Neural progenitor cell (in vitro differentiated cells): ENCODE measurements at regions not wholly inside any gene's neighbourhood (a gene's known extent, or its start where the extent isn't known, plus 50 kb on each side); places are given as distances from the start of the nearest gene placed in this dataset.
A peak's percentile ranks its signal among the peaks of the same experiment; 100 is the strongest.

Experiments used
- DNase-seq: peaks from one replicate; pipeline ENCODE4 v3.0.0-alpha.2; 2016; ENCODE audit warnings: low spot score
- H2AFZ ChIP-seq: fragments of 200-600 bp; sonication (generic); replicated peaks from 2 replicates; pipeline ENCODE4 v1.6.1; 2016; ENCODE audit warnings: antibody characterized with exemption
- H3F3A ChIP-seq: fragments of 200-600 bp; sonication (generic); 2 replicates; pipeline ENCODE4 v1.6.1; 2016; ENCODE audit warnings: antibody characterized with exemption, low read depth
- H3K27ac ChIP-seq: fragments of 200-600 bp; sonication (generic); 2 replicates; pipeline ENCODE4 v1.5.1; 2016; ENCODE audit warnings: mild to moderate bottlenecking
- H3K27me3 ChIP-seq: fragments of 200-600 bp; sonication (generic); 2 replicates; pipeline ENCODE4 v1.6.1; 2016; ENCODE audit warnings: mild to moderate bottlenecking, moderate library complexity
- H3K36me3 ChIP-seq: fragments of 200-600 bp; sonication (generic); 2 replicates; pipeline ENCODE4 v1.5.1; 2016
- H3K4me1 ChIP-seq: fragments of 200-600 bp; sonication (generic); 2 replicates; pipeline ENCODE4 v1.6.1; 2016; ENCODE audit warnings: mixed run types
- H3K4me2 ChIP-seq: fragments of 200-600 bp; sonication (generic); 2 replicates; pipeline ENCODE4 v1.6.1; 2016
- H3K4me3 ChIP-seq: fragments of 200-600 bp; sonication (generic); 2 replicates; pipeline ENCODE4 v1.5.1; 2016
- H3K79me2 ChIP-seq: fragments of 200-600 bp; sonication (generic); 2 replicates; pipeline ENCODE4 v1.6.1; 2016; ENCODE audit warnings: low read depth
- H3K9ac ChIP-seq: fragments of 200-600 bp; sonication (generic); 2 replicates; pipeline ENCODE4 v1.6.1; 2016
- H3K9me3 ChIP-seq: fragments of 200-600 bp; sonication (generic); 2 replicates; pipeline ENCODE4 v1.5.1; 2016; ENCODE audit warnings: low read depth
- H4K20me1 ChIP-seq: fragments of 200-600 bp; sonication (generic); 2 replicates; pipeline ENCODE4 v1.6.1; 2016; ENCODE audit warnings: low read depth
- H3K27ac Mint-ChIP-seq: 3 replicates; pipeline ENCODE4 v1.8.0; 2021; ENCODE audit warnings: mixed read lengths
- H3K27me3 Mint-ChIP-seq: 2 replicates; pipeline ENCODE4 v1.8.0; 2022; ENCODE audit warnings: low read depth, mild to moderate bottlenecking, inconsistent platforms, moderate library complexity, mixed read lengths; ENCODE audit not compliant: insufficient read depth
- H3K36me3 Mint-ChIP-seq: 3 replicates; pipeline ENCODE4 v1.8.0; 2021; ENCODE audit warnings: mixed read lengths
- H3K4me1 Mint-ChIP-seq: 3 replicates; pipeline ENCODE4 v1.8.0; 2021; ENCODE audit warnings: mixed read lengths
- H3K4me3 Mint-ChIP-seq: 3 replicates; pipeline ENCODE4 v1.8.0; 2021; ENCODE audit warnings: mild to moderate bottlenecking, moderate library complexity, mixed read lengths
- H3K9me3 Mint-ChIP-seq: 3 replicates; pipeline ENCODE4 v1.8.0; 2020; ENCODE audit warnings: mixed read lengths
- CTCF ChIP-seq: fragments of 200-600 bp; sonication (generic); IDR thresholded peaks from 2 replicates; pipeline ENCODE4 v1.5.1; 2017; ENCODE audit warnings: antibody characterized with exemption, mild to moderate bottlenecking
- EZH2 ChIP-seq: fragments of 200-600 bp; sonication (generic); IDR thresholded peaks from 2 replicates; pipeline ENCODE4 v1.6.1; 2017; ENCODE audit warnings: antibody characterized with exemption, mild to moderate bottlenecking, moderate library complexity
- EZH2phosphoT487 ChIP-seq: fragments of 200-600 bp; sonication (generic); IDR thresholded peaks from 2 replicates; pipeline ENCODE4 v1.6.1; 2017; ENCODE audit warnings: antibody characterized with exemption

GRCh38 chr14:43410631-43411030 lies 1096.5 kb downstream of the FSCB start:
- Mint-ChIP-seq H3K36me3 (no peaks in the 10 kb centered on the region), H3K27ac (no peak overlapping the region), H3K4me3 (no peak overlapping the region), H3K9me3 (no peaks in the 10 kb centered on the region), H3K4me1 (no peaks in the 10 kb centered on the region), H3K27me3 (no peaks in the 10 kb centered on the region)
- H3K4me2 ChIP-seq, result no peak overlapping the region
- no peaks in the 10 kb centered on the region for H3K36me3 ChIP-seq
- no peak overlapping the region for H3K9ac ChIP-seq
- no peaks in the 10 kb centered on the region for H4K20me1 ChIP-seq
- TF ChIP-seq CTCF (no peak), EZH2phosphoT487 (no peak), EZH2 (no peak)
- no peaks in the 10 kb centered on the region for H3K27me3 ChIP-seq
- no peaks in the 10 kb centered on the region for H3K9me3 ChIP-seq
- no peaks in the 10 kb centered on the region for H3F3A ChIP-seq
- peak; percentile 12 for DNase-seq
- H2AFZ ChIP-seq, result peak overlapping the region; percentile 31
- H3K4me3 ChIP-seq, result no peak overlapping the region
- H3K4me1 ChIP-seq, result no peaks in the 10 kb centered on the region
- no peak overlapping the region for H3K27ac ChIP-seq
- H3K79me2 ChIP-seq, result no peaks in the 10 kb centered on the region

- H3K27me3 Mint-ChIP-seq, result no peaks in the 10 kb centered on the region
- TF ChIP-seq EZH2phosphoT487 (no peak), EZH2 (no peak), CTCF (no peak)
- Histone ChIP-seq H3K9me3 (no peaks in the 10 kb centered on the region), H3F3A (no peaks in the 10 kb centered on the region), H4K20me1 (no peaks in the 10 kb centered on the region), H3K9ac (no peak overlapping the region), H3K27me3 (no peaks in the 10 kb centered on the region), H2AFZ (no peak overlapping the region), H3K4me2 (no peak overlapping the region), H3K4me1 (no peaks in the 10 kb centered on the region), H3K4me3 (no peak overlapping the region), H3K36me3 (no peaks in the 10 kb centered on the region), H3K27ac (no peak overlapping the region), H3K79me2 (no peaks in the 10 kb centered on the region)
- H3K9me3 Mint-ChIP-seq, result peaks cover 3% of the 10 kb centered on the region
- H3K4me3 Mint-ChIP-seq, result no peak overlapping the region
- no peak for DNase-seq
- H3K4me1 Mint-ChIP-seq, result no peaks in the 10 kb centered on the region
- H3K27ac Mint-ChIP-seq, result no peak overlapping the region
- H3K36me3 Mint-ChIP-seq, result no peaks in the 10 kb centered on the region
These were observed 1098.6 kb downstream of the FSCB start for GRCh38 chr14:43408472-43408871.

- Histone ChIP-seq H4K20me1 (no peaks in the 10 kb centered on the region), H3K9me3 (no peaks in the 10 kb centered on the region), H3K4me1 (no peaks in the 10 kb centered on the region), H3K27ac (no peak overlapping the region), H3K27me3 (no peaks in the 10 kb centered on the region), H3K36me3 (no peaks in the 10 kb centered on the region), H3K9ac (no peak overlapping the region), H3K4me3 (no peak overlapping the region), H3K4me2 (no peak overlapping the region), H3K79me2 (no peaks in the 10 kb centered on the region), H2AFZ (no peak overlapping the region), H3F3A (no peaks in the 10 kb centered on the region)
- Mint-ChIP-seq H3K9me3 (peaks cover 3% of the 10 kb centered on the region), H3K36me3 (no peaks in the 10 kb centered on the region), H3K4me3 (no peak overlapping the region), H3K4me1 (no peaks in the 10 kb centered on the region), H3K27me3 (no peaks in the 10 kb centered on the region), H3K27ac (no peak overlapping the region)
- no peak for DNase-seq
- TF ChIP-seq CTCF, result no peak
- TF ChIP-seq EZH2, result no peak
- no peak for TF ChIP-seq EZH2phosphoT487
These were observed 1099.4 kb downstream of the FSCB start for GRCh38 chr14:43407706-43408105.

GRCh38 chr14:43406931-43407330 lies 1100.2 kb downstream of the FSCB start:
- no peaks in the 10 kb centered on the region for H3K36me3 Mint-ChIP-seq
- H2AFZ ChIP-seq, result no peak overlapping the region
- H3K79me2 ChIP-seq, result no peaks in the 10 kb centered on the region
- H4K20me1 ChIP-seq, result no peaks in the 10 kb centered on the region
- TF ChIP-seq EZH2phosphoT487 (no peak), EZH2 (no peak), CTCF (no peak)
- H3K27ac Mint-ChIP-seq, result no peak overlapping the region
- no peak overlapping the region for H3K27ac ChIP-seq
- H3K4me3 Mint-ChIP-seq, result no peak overlapping the region
- no peak overlapping the region for H3K4me2 ChIP-seq
- H3K9me3 ChIP-seq, result no peaks in the 10 kb centered on the region
- H3K4me3 ChIP-seq, result no peak overlapping the region
- H3K36me3 ChIP-seq, result no peaks in the 10 kb centered on the region
- H3K27me3 Mint-ChIP-seq, result no peaks in the 10 kb centered on the region
- no peak for DNase-seq
- no peaks in the 10 kb centered on the region for H3F3A ChIP-seq
- H3K9ac ChIP-seq, result no peak overlapping the region
- no peaks in the 10 kb centered on the region for H3K4me1 ChIP-seq
- H3K9me3 Mint-ChIP-seq, result peaks cover 3% of the 10 kb centered on the region
- H3K4me1 Mint-ChIP-seq, result no peaks in the 10 kb centered on the region
- no peaks in the 10 kb centered on the region for H3K27me3 ChIP-seq
